Epithelial cell of proximal tubule (primary cell): ENCODE measurements at regions not wholly inside any gene's neighbourhood (a gene's known extent, or its start where the extent isn't known, plus 50 kb on each side); places are given as distances from the start of the nearest gene placed in this dataset.
A peak's percentile ranks its signal among the peaks of the same experiment; 100 is the strongest.

Source experiments
- DNase-seq: peaks from one replicate; pipeline ENCODE4 v3.0.0-alpha.2; 2011; ENCODE audit warnings: low read depth
- H3K4me3 ChIP-seq: 2 replicates; pipeline ENCODE4 v1.5.1; 2011; ENCODE audit warnings: low read depth, mild to moderate bottlenecking, low read length
- CTCF ChIP-seq: conservative IDR thresholded peaks from 2 replicates; pipeline ENCODE4 v1.5.1; 2012; ENCODE audit warnings: low read depth, mild to moderate bottlenecking, low read length

- DNase-seq, result no peak
- no peak overlapping the region for H3K4me3 ChIP-seq
- no peak for TF ChIP-seq CTCF
Observed at GRCh38 chr4:137267024-137267423, 265.3 kb downstream of the PCDH18 start.

DNA sequence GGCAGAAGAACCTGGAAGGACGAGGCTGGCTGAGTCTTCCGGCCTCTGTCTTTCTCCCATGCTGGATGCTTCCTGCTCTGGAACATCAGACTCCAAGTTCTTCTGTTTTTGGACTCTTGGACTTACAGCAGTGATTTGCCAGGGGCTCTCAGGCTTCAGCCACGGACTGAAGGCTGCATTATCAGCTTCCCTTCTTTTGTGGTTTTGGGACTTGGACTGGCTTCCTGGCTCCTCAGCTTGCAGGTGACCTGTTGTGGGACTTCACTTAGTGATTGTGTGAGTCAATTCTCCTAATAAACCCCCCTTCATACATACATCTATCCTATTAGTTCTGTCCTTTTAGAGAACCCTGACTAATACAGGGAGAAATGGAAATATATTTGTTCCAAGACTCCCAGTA lies 265.8 kb downstream of the PCDH18 start:
- DNase-seq, result no peak

GRCh38 chr4:137263206-137263605 lies 269.1 kb downstream of the PCDH18 start:
- DNase-seq, result no peak
- no peak overlapping the region for H3K4me3 ChIP-seq
- TF ChIP-seq CTCF, result no peak

More for the DNA sequence above, 265.8 kb downstream of the PCDH18 start:
- TF ChIP-seq CTCF, result no peak
- H3K4me3 ChIP-seq, result no peak overlapping the region

DNA sequence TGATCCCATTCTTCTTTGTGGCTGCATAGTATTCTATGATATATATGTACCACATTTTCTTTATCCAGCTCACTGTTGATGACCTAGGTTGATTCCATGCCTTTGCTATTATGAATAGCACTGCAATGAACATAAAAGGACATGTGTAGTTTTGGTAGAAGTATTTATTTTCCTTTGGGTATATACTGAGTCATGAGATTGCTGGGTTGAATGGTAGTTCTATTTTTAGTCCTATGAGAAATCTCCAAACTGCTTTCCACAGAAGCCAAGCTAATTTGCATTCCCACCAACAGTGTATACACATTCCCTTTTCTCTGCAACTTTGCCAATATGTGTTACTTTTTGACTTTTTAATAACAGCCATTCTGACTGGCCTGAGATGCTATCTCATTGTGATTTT lies 278.3 kb downstream of the PCDH18 start:
- TF ChIP-seq CTCF, result no peak
- DNase-seq, result peak; percentile 7
- H3K4me3 ChIP-seq, result no peak overlapping the region

GRCh38 chr4:137249112-137249511 lies 283.2 kb downstream of the PCDH18 start:
- no peak for DNase-seq
- H3K4me3 ChIP-seq, result no peak overlapping the region
- no peak for TF ChIP-seq CTCF

DNA sequence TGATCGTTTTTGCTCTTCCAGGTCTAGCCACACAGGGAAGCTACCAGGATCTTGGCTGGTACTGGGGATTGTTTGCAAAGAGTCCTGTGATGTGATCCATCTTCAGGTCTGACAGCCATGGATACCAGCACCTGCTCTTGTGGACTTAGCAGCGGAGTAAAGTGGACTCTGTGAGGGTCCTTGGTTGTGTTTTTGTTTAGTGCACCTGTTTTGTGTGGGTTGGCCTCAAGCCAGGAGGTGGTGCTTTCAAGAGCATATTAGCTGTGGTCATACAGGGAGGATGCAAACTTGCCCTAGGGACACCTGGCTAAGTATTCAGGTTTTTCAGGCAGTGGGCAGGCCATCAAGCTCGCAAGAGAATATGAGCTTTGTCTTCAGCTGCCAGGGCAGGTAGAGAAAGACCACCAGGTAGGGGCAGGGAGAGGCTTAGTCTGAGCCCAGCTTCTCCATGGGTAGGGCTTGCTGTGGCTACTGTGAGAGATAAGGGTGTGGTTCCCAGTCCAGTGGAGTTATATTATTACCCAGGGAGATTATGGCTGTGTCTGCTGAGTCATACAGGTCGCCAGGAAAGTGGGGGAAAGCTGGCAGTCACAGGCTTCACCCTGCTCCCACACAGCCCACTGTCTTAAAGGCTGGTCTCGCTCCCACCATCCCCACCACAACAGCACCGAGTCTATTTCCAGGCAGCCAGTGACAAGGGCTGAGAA lies 293.7 kb downstream of the PCDH18 start:
- no peak for DNase-seq
- TF ChIP-seq CTCF, result no peak
- H3K4me3 ChIP-seq, result no peak overlapping the region

DNA sequence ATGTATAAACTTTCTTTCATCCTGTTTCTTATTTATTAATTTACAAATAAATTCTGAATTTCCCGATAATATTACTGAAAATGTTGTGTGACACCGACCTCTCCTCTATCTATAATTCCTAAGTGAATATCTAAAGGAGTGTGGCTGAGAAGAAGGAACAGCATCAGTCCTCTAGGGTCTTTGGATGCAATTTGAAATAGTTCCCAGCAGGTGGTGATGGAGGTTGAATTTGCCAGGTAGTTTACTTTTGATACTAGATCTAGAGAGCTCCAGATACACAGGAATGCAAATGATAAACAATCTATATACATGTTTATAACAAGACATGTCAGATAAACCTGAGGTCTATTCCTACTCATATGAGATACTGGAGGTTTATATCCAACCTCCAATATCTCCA lies 305.4 kb downstream of the PCDH18 start:
- peak; percentile 64 for TF ChIP-seq CTCF
- DNase-seq, result no peak
- no peak overlapping the region for H3K4me3 ChIP-seq
